GM12891 (cell line): ENCODE measurements at regions not wholly inside any gene's neighbourhood (a gene's known extent, or its start where the extent isn't known, plus 50 kb on each side); places are given as distances from the start of the nearest gene placed in this dataset.

ENCODE experiments used
- POLR2A ChIP-seq: IDR thresholded peaks from 2 replicates; pipeline ENCODE4 v1.6.1; 2011; ENCODE audit warnings: low read depth, low read length, control low read depth
- POLR2AphosphoS5 ChIP-seq: IDR thresholded peaks from 2 replicates; pipeline ENCODE4 v1.6.1; 2011; ENCODE audit warnings: low read depth, low read length, control low read depth
- POU2F2 ChIP-seq: IDR thresholded peaks from 2 replicates; pipeline ENCODE4 v1.6.1; 2011; ENCODE audit warnings: low read depth, mild to moderate bottlenecking, control low read depth, low read length, moderate library complexity
- TAF1 ChIP-seq: IDR thresholded peaks from 2 replicates; pipeline ENCODE4 v1.6.1; 2011; ENCODE audit warnings: low read depth, low read length, control low read depth

- TF ChIP-seq POLR2AphosphoS5: no peak
- TF ChIP-seq POLR2A: no peak
- TF ChIP-seq TAF1: no peak
- no peak for TF ChIP-seq POU2F2
Observed at GRCh38 chr5:17944046-17944445, 309.8 kb downstream of the TAF11L14 start.
